ENCODE measurements at regions not wholly inside any gene's neighbourhood (a gene's known extent, or its start where the extent isn't known, plus 50 kb on each side); places are given as distances from the start of the nearest gene placed in this dataset.
A peak's percentile ranks its signal among the peaks of the same experiment; 100 is the strongest.

DNA sequence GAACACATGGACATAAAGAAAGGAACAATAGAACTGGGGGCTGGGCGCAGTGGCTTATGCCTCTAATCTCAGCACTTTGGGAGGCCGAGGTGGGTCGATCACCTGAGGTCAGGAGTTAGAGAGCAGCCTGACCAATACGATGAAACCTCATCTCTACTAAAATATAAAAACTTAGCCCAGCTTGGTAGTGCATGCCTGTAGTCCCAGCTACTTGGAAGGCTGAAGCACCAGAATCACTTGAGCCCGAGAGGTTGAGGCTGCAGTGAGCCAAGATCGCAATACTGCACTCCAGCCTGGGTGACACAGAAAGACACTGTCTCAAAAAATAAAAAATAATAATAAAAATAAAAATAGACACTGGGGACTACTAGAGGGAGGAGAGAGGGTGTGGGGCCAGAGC is 154.5 kb downstream of the SEC23A start:
- Histone ChIP-seq H4K20me1 (ENCODE audit: insufficient read depth, low read length) (no peaks in the 10 kb centered on the region), H2AFZ (ENCODE audit: low read depth, low read length) (no peak overlapping the region), H3K4me2 (ENCODE audit: low read length) (peak overlapping the region; percentile 53), H3K9ac (ENCODE audit: low read length) (no peak overlapping the region), H3K4me3 (ENCODE audit: insufficient read depth, low read depth, low read length) (no peak overlapping the region), H3K27me3 (ENCODE audit: insufficient read depth, low read length) (no peaks in the 10 kb centered on the region), H3K4me1 (ENCODE audit: insufficient read depth, low read length) (peaks cover 6% of the 10 kb centered on the region), H3K79me2 (ENCODE audit: insufficient read depth, low read length) (no peaks in the 10 kb centered on the region), H3K27ac (ENCODE audit: low read depth, low read length) (no peak overlapping the region), H3K36me3 (ENCODE audit: insufficient read depth, low read length) (no peaks in the 10 kb centered on the region), H3K9me3 (ENCODE audit: insufficient read depth, low read depth, low read length) (no peaks in the 10 kb centered on the region)
- TF ChIP-seq, protein P1, sequence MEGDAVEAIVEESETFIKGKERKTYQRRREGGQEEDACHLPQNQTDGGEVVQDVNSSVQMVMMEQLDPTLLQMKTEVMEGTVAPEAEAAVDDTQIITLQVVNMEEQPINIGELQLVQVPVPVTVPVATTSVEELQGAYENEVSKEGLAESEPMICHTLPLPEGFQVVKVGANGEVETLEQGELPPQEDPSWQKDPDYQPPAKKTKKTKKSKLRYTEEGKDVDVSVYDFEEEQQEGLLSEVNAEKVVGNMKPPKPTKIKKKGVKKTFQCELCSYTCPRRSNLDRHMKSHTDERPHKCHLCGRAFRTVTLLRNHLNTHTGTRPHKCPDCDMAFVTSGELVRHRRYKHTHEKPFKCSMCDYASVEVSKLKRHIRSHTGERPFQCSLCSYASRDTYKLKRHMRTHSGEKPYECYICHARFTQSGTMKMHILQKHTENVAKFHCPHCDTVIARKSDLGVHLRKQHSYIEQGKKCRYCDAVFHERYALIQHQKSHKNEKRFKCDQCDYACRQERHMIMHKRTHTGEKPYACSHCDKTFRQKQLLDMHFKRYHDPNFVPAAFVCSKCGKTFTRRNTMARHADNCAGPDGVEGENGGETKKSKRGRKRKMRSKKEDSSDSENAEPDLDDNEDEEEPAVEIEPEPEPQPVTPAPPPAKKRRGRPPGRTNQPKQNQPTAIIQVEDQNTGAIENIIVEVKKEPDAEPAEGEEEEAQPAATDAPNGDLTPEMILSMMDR (IDR thresholded peaks at IDR 0.05; ENCODE audit: insufficient read depth, low read depth, low read length) = no peak
- TF ChIP-seq EZH2 (IDR thresholded peaks at IDR 0.05; ENCODE audit: insufficient read depth, low read length) = no peak
- Mint-ChIP-seq H3K27ac (ENCODE audit: unreplicated experiment) (no peak overlapping the region), H3K4me3 (ENCODE audit: unreplicated experiment) (no peak overlapping the region), H3K9me3 (ENCODE audit: unreplicated experiment) (no peaks in the 10 kb centered on the region), H3K36me3 (ENCODE audit: low read depth, unreplicated experiment) (no peaks in the 10 kb centered on the region), H3K27me3 (ENCODE audit: low read depth, unreplicated experiment) (no peaks in the 10 kb centered on the region), H3K4me1 (ENCODE audit: low read depth, unreplicated experiment) (peaks cover 7% of the 10 kb centered on the region)
- FAIRE-seq = no peak
- DNase-seq (ENCODE audit: low read depth) = no peak

DNA sequence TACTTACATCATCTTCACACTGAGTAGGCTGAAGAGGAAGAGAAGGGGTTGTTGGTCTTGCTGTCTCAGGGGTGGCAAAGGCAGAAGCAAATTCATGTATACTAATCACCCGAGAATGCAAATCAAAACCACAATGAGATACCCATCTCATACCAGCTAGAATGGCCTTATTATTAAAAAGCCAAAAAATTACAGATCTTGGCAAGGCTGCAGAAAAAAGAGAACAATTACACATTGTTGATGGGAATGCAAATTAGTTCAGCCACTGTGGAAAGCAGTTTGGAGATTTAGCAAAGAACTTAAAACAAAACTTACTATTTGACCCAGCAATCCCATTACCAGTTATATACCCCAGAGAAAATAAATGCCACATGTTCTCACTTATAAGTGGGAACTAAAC is 154.9 kb downstream of the SEC23A start:
- TF ChIP-seq EZH2 (IDR thresholded peaks at IDR 0.05; ENCODE audit: insufficient read depth, low read length) = no peak
- TF ChIP-seq, protein P1 (IDR thresholded peaks at IDR 0.05; ENCODE audit: insufficient read depth, low read depth, low read length) = no peak

DNA sequence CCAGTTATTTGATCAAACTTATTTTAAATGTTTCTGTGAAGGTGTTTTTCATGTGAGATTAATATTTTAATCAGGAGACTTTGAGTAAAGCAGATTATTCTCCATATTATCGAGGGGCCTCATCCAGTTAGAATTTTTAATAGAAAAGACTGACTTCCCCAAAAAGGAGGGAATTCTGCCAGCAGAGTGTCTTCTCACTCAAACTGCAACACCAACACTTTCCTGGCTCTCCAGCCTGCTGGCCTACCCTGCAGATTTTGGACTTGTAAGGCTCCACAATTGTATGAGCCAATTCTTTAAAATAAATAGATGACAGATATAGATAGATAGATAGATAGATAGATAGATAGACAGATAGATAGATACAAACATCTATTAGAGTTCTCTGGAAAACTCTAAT is 155.7 kb downstream of the SEC23A start:
- Histone ChIP-seq H3K4me3 (ENCODE audit: insufficient read depth, low read depth, low read length) (no peak overlapping the region), H2AFZ (ENCODE audit: low read depth, low read length) (no peak overlapping the region), H3K27ac (ENCODE audit: low read depth, low read length) (no peak overlapping the region), H3K27me3 (ENCODE audit: insufficient read depth, low read length) (no peaks in the 10 kb centered on the region), H4K20me1 (ENCODE audit: insufficient read depth, low read length) (no peaks in the 10 kb centered on the region), H3K36me3 (ENCODE audit: insufficient read depth, low read length) (no peaks in the 10 kb centered on the region), H3K9ac (ENCODE audit: low read length) (no peak overlapping the region), H3K4me2 (ENCODE audit: low read length) (no peak overlapping the region), H3K9me3 (ENCODE audit: insufficient read depth, low read depth, low read length) (no peaks in the 10 kb centered on the region), H3K4me1 (ENCODE audit: insufficient read depth, low read length) (peaks cover 6% of the 10 kb centered on the region), H3K79me2 (ENCODE audit: insufficient read depth, low read length) (no peaks in the 10 kb centered on the region)
- Mint-ChIP-seq H3K4me1 (ENCODE audit: low read depth, unreplicated experiment) (peaks cover 3% of the 10 kb centered on the region), H3K27ac (ENCODE audit: unreplicated experiment) (no peak overlapping the region), H3K27me3 (ENCODE audit: low read depth, unreplicated experiment) (no peaks in the 10 kb centered on the region), H3K36me3 (ENCODE audit: low read depth, unreplicated experiment) (no peaks in the 10 kb centered on the region), H3K4me3 (ENCODE audit: unreplicated experiment) (no peak overlapping the region), H3K9me3 (ENCODE audit: unreplicated experiment) (no peaks in the 10 kb centered on the region)
- DNase-seq (ENCODE audit: low read depth) (no peak), FAIRE-seq (no peak)
- TF ChIP-seq, protein P1 (IDR thresholded peaks at IDR 0.05; ENCODE audit: insufficient read depth, low read depth, low read length) = no peak
- TF ChIP-seq EZH2 (IDR thresholded peaks at IDR 0.05; ENCODE audit: insufficient read depth, low read length) = no peak

More for the DNA sequence above, 154.9 kb downstream of the SEC23A start:
- H3K9me3 ChIP-seq (ENCODE audit: insufficient read depth, low read depth, low read length) = no peaks in the 10 kb centered on the region
- no peaks in the 10 kb centered on the region for H4K20me1 ChIP-seq (ENCODE audit: insufficient read depth, low read length)
- DNase-seq (ENCODE audit: low read depth) = peak; percentile 91
- H3K79me2 ChIP-seq (ENCODE audit: insufficient read depth, low read length) = no peaks in the 10 kb centered on the region
- H3K9me3 Mint-ChIP-seq (ENCODE audit: unreplicated experiment) = no peaks in the 10 kb centered on the region
- no peak for FAIRE-seq
- no peak overlapping the region for H3K27ac ChIP-seq (ENCODE audit: low read depth, low read length)
- H3K4me3 Mint-ChIP-seq (ENCODE audit: unreplicated experiment) = no peak overlapping the region
- peaks cover 6% of the 10 kb centered on the region for H3K4me1 ChIP-seq (ENCODE audit: insufficient read depth, low read length)
- H3K27me3 ChIP-seq (ENCODE audit: insufficient read depth, low read length) = no peaks in the 10 kb centered on the region
- H3K27ac Mint-ChIP-seq (ENCODE audit: unreplicated experiment) = no peak overlapping the region
- no peak overlapping the region for H3K9ac ChIP-seq (ENCODE audit: low read length)
- H3K4me1 Mint-ChIP-seq (ENCODE audit: low read depth, unreplicated experiment) = peaks cover 7% of the 10 kb centered on the region
- no peaks in the 10 kb centered on the region for H3K36me3 ChIP-seq (ENCODE audit: insufficient read depth, low read length)
- peak overlapping the region; percentile 53 for H3K4me2 ChIP-seq (ENCODE audit: low read length)
- H3K27me3 Mint-ChIP-seq (ENCODE audit: low read depth, unreplicated experiment) = no peaks in the 10 kb centered on the region
- no peak overlapping the region for H3K4me3 ChIP-seq (ENCODE audit: insufficient read depth, low read depth, low read length)
- H2AFZ ChIP-seq (ENCODE audit: low read depth, low read length) = no peak overlapping the region
- H3K36me3 Mint-ChIP-seq (ENCODE audit: low read depth, unreplicated experiment) = no peaks in the 10 kb centered on the region
